ENCODE measurements at regions not wholly inside any gene's neighbourhood (a gene's known extent, or its start where the extent isn't known, plus 50 kb on each side); places are given as distances from the start of the nearest gene placed in this dataset.

GRCh38 chr9:117873664-117874063, 169.5 kb downstream of the TLR4 start:
- Histone ChIP-seq H3K27ac (ENCODE audit: low read depth) (no peak overlapping the region), H3K36me3 (ENCODE audit: insufficient read depth) (no peaks in the 10 kb centered on the region), H3K4me3 (no peak overlapping the region), H3F3A (replicated peaks; ENCODE audit: low read depth) (no peaks in the 10 kb centered on the region), H3K27me3 (ENCODE audit: insufficient read depth) (no peaks in the 10 kb centered on the region), H3K79me2 (replicated peaks; ENCODE audit: insufficient read depth) (no peaks in the 10 kb centered on the region), H3K9me2 (ENCODE audit: insufficient read depth) (no peaks in the 10 kb centered on the region; the same call in 1 of the 2 replicates), H4K20me1 (replicated peaks; ENCODE audit: insufficient read depth) (no peaks in the 10 kb centered on the region), H2AFZ (0 out of 2 replicates have a peak overlapping the region, but pooled peaks have one; percentile 23), H3K4me2 (no peak overlapping the region), H3K4me1 (ENCODE audit: insufficient read depth) (no peaks in the 10 kb centered on the region)
- no peaks in the 10 kb centered on the region for H3K4me1 Mint-ChIP-seq
- H3K27me3 Mint-ChIP-seq (ENCODE audit: insufficient read depth, low read depth, poor library complexity): no peaks in the 10 kb centered on the region
- no peak overlapping the region for H3K4me3 Mint-ChIP-seq
- DNase-seq (ENCODE audit: low spot score) (no peak), ATAC-seq (no peak)
- peaks cover 64% of the 10 kb centered on the region for H3K9me3 Mint-ChIP-seq
- no peaks in the 10 kb centered on the region; the same call in 2 of the 3 replicates for H3K36me3 Mint-ChIP-seq (ENCODE audit: low read depth)
- TF ChIP-seq CREB1 (CRISPR knock-in tag; IDR thresholded peaks at IDR 0.05; ENCODE audit: low read depth) (no peak), ZNF331 (CRISPR knock-in tag; IDR thresholded peaks at IDR 0.05; ENCODE audit: low read depth) (no peak), ZNF462 (CRISPR knock-in tag; IDR thresholded peaks at IDR 0.05) (no peak), POLR2AphosphoS5 (IDR thresholded peaks at IDR 0.05; ENCODE audit: low read depth) (no peak), NANOG (IDR thresholded peaks at IDR 0.05; ENCODE audit: borderline replicate concordance) (no peak), ZNF114 (CRISPR knock-in tag; IDR thresholded peaks at IDR 0.05) (no peak), REST (IDR thresholded peaks at IDR 0.05; ENCODE audit: unreplicated experiment) (no peak), EZH2 (IDR thresholded peaks at IDR 0.05; ENCODE audit: low read depth, unreplicated experiment) (no peak), CTCF (conservative IDR thresholded peaks at IDR 0.05; ENCODE audit: low read depth in 2 of 2) (no peak), ETS1 (IDR thresholded peaks at IDR 0.05) (no peak), EZH2phosphoT487 (IDR thresholded peaks at IDR 0.05; ENCODE audit: unreplicated experiment) (no peak), STAT1 (IDR thresholded peaks at IDR 0.05; ENCODE audit: unreplicated experiment) (no peak)
- H3K27ac Mint-ChIP-seq: no peak overlapping the region

Measured in GM23338 (cell line).